OCI-M1 (cell line): ENCODE measurements at regions not wholly inside any gene's neighbourhood (a gene's known extent, or its start where the extent isn't known, plus 50 kb on each side); places are given as distances from the start of the nearest gene placed in this dataset.
"Not testable (repeated sequence)": the region's sequence is repeated elsewhere in the genome, so short reads cannot be mapped to it uniquely, and the experiment has no call there.

Experiments
- DNase-seq: peaks from one replicate; lab custom pipeline; 2025; lab: John Stamatoyannopoulos, UW

- no peak for DNase-seq
These were observed 56.1 kb downstream of the FEZF1 start for GRCh38 chr7:122248472-122248871.

- DNase-seq: not testable (repeated sequence)
These were observed 65.8 kb downstream of the FEZF1 start for GRCh38 chr7:122238729-122239128.

- DNase-seq: not testable (repeated sequence)
These were observed 66.3 kb downstream of the FEZF1 start for GRCh38 chr7:122238297-122238696.

- DNase-seq: no peak
These were observed 78.7 kb downstream of the FEZF1 start for GRCh38 chr7:122225874-122226273.

- DNase-seq: peak; percentile 44
These were observed 75.3 kb upstream of the AASS start for GRCh38 chr7:122219253-122219865.

GRCh38 chr7:122217125-122217524, 73.1 kb upstream of the AASS start:
- no peak for DNase-seq

- DNase-seq: no peak
These were observed 68.7 kb upstream of the AASS start for GRCh38 chr7:122212754-122213153.

GRCh38 chr7:122211362-122211761, 67.3 kb upstream of the AASS start:
- no peak for DNase-seq

- DNase-seq: no peak
These were observed 62.9 kb upstream of the AASS start for GRCh38 chr7:122206985-122207384.

GRCh38 chr7:122203814-122204213, 59.8 kb upstream of the AASS start:
- DNase-seq: no peak

GRCh38 chr7:122200888-122201287, 56.8 kb upstream of the AASS start:
- no peak for DNase-seq

GRCh38 chr7:122199171-122199570, 55.1 kb upstream of the AASS start:
- DNase-seq: no peak

- no peak for DNase-seq
These were observed 54.5 kb upstream of the AASS start for GRCh38 chr7:122198581-122198980.
